Heart left ventricle (tissue), 13 donors: ENCODE measurements at regions not wholly inside any gene's neighbourhood (a gene's known extent, or its start where the extent isn't known, plus 50 kb on each side); places are given as distances from the start of the nearest gene placed in this dataset.

ENCODE experiments used
- POLR2A ChIP-seq, 2 donors: fragments of 450-650 bp; IDR thresholded peaks; one replicate each; pipeline ENCODE4 v1.6.1; 2017; ENCODE audit warnings: antibody characterized with exemption in 2 of 2, mild to moderate bottlenecking in 2 of 2, moderate library complexity in 2 of 2
- TF ChIP-seq, protein P1 (sequence below), 12 donors: fragments of 200-600 bp; sonication (generic) in 4 of 12; IDR thresholded peaks; one replicate each; pipeline versions ENCODE4 v1.5.0 to v1.8.0; 2018 to 2022; ENCODE audit warnings: antibody characterized with exemption in 12 of 12, mild to moderate bottlenecking in 5 of 12
- donor health status: ischemic (EF 13 %, LVEDD 7.1; RV severe dilation, severe dysfunction).
- donor health status: DM: no; HTN: yes; CAD: no.
- donor health status: DM: no; HTN: no; CAD: no.
- donor health status: ischemic (EF 25% LVEDD 6.9; RV normal size, moderate dysfunction).
- donor health status: ischemic (EF 25% LVEDD 5.7; RV mildly dilated, moderate dysfunction).
- donor health status: ischemic (EF 35%, LVEDD 5.7; RV mildly dilated, moderate dysfunction).
- donor health status: nonischemic (EF 11% LVEDD 7.7; RV severe dilation, severe dysfunction).
- donor health status: DM: yes; HTN: yes; CAD: no.
- donor health status: PGD.
- donor health status: ischemic (EF 29% LVEDD 5.4; RV normal size, mild dysfunction).
- donor health status: nonischemic (EF 23%, LVEDD 6.1; RV moderate dilation, normal function).

DNA sequence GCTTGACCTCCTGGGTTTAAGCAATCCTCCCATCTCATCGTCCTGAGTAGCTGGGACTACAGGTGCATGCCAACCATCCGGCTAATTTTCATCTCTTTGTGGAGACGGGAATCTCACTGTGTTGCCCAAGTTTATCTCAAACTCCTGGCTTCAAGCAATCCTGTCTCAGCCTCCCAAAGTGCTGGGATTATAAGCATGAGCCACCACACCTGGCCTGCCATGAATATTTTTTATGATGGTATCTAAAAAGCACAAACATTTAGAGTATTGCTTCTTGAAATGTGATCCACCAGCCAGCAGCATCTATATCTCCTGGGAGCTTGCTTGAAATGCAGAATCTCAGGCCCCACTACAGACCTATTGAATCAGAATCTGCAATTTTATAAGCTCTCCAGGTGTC, 111.2 kb upstream of the CLDN10 start:
- TF ChIP-seq, protein P1, sequence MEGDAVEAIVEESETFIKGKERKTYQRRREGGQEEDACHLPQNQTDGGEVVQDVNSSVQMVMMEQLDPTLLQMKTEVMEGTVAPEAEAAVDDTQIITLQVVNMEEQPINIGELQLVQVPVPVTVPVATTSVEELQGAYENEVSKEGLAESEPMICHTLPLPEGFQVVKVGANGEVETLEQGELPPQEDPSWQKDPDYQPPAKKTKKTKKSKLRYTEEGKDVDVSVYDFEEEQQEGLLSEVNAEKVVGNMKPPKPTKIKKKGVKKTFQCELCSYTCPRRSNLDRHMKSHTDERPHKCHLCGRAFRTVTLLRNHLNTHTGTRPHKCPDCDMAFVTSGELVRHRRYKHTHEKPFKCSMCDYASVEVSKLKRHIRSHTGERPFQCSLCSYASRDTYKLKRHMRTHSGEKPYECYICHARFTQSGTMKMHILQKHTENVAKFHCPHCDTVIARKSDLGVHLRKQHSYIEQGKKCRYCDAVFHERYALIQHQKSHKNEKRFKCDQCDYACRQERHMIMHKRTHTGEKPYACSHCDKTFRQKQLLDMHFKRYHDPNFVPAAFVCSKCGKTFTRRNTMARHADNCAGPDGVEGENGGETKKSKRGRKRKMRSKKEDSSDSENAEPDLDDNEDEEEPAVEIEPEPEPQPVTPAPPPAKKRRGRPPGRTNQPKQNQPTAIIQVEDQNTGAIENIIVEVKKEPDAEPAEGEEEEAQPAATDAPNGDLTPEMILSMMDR (IDR thresholded peaks at IDR 0.05) = no peak
- TF ChIP-seq POLR2A (IDR thresholded peaks at IDR 0.05) = no peak
